ENCODE measurements at regions not wholly inside any gene's neighbourhood (a gene's known extent, or its start where the extent isn't known, plus 50 kb on each side); places are given as distances from the start of the nearest gene placed in this dataset.

DNA sequence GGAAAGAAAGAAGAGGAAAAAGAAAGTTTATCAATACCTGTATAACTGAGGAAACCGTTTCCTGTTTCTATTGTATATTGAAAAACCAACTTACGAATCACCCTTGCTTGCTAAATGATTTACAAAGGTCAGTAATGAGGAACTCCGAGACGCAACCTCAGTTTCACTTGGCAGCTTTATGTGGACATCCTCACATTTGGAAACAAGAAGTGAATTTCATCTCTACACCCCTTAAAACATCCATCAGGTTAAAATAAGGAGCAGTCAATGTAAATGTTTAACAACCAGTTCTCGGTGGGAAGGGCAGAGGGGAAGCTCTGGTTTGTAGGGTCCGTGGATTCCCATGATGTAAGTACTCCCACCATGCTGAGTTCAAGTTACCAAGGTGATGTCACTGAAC is 481.7 kb upstream of the RUNX1 start:
- H3K27ac ChIP-seq (ENCODE audit: low read length), result no peak overlapping the region
- ChIA-PET POLR2A (no interaction called here), CTCF (no interaction called here)
- H3K4me3 ChIP-seq (ENCODE audit: low read depth in 2 of 2, low read length in 2 of 2), result no peak overlapping the region
- ATAC-seq, result no peak
- in situ Hi-C loops (cut with HindIII; ENCODE audit: low pct_unique_long_range_greater_than_20kb, low sequenced_read_pairs), result no loop called here
- H3K4me1 ChIP-seq (ENCODE audit: control insufficient read depth, insufficient read depth, low read length), result no peaks in the 10 kb centered on the region
- H3K36me3 ChIP-seq (ENCODE audit: control insufficient read depth, insufficient read depth, low read length), result no peaks in the 10 kb centered on the region
- intact Hi-C loops (cut with micrococcal nuclease; ENCODE audit: unreplicated experiment), result no loop called here
- no peaks in the 10 kb centered on the region; the same call in 1 of the 2 replicates for H3K27me3 ChIP-seq (ENCODE audit: control insufficient read depth, insufficient read depth, low read length)
- DNase-seq (ENCODE audit: low read depth, low spot score), result no peak
- no peaks in the 10 kb centered on the region for H3K9me3 ChIP-seq (ENCODE audit: control insufficient read depth, insufficient read depth, low read depth, low read length)
- BruUV-seq (replicated peaks), result no TSS peak
- TF ChIP-seq, protein P1, sequence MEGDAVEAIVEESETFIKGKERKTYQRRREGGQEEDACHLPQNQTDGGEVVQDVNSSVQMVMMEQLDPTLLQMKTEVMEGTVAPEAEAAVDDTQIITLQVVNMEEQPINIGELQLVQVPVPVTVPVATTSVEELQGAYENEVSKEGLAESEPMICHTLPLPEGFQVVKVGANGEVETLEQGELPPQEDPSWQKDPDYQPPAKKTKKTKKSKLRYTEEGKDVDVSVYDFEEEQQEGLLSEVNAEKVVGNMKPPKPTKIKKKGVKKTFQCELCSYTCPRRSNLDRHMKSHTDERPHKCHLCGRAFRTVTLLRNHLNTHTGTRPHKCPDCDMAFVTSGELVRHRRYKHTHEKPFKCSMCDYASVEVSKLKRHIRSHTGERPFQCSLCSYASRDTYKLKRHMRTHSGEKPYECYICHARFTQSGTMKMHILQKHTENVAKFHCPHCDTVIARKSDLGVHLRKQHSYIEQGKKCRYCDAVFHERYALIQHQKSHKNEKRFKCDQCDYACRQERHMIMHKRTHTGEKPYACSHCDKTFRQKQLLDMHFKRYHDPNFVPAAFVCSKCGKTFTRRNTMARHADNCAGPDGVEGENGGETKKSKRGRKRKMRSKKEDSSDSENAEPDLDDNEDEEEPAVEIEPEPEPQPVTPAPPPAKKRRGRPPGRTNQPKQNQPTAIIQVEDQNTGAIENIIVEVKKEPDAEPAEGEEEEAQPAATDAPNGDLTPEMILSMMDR (IDR thresholded peaks at IDR 0.05), result no peak
- TF ChIP-seq, protein P2, sequence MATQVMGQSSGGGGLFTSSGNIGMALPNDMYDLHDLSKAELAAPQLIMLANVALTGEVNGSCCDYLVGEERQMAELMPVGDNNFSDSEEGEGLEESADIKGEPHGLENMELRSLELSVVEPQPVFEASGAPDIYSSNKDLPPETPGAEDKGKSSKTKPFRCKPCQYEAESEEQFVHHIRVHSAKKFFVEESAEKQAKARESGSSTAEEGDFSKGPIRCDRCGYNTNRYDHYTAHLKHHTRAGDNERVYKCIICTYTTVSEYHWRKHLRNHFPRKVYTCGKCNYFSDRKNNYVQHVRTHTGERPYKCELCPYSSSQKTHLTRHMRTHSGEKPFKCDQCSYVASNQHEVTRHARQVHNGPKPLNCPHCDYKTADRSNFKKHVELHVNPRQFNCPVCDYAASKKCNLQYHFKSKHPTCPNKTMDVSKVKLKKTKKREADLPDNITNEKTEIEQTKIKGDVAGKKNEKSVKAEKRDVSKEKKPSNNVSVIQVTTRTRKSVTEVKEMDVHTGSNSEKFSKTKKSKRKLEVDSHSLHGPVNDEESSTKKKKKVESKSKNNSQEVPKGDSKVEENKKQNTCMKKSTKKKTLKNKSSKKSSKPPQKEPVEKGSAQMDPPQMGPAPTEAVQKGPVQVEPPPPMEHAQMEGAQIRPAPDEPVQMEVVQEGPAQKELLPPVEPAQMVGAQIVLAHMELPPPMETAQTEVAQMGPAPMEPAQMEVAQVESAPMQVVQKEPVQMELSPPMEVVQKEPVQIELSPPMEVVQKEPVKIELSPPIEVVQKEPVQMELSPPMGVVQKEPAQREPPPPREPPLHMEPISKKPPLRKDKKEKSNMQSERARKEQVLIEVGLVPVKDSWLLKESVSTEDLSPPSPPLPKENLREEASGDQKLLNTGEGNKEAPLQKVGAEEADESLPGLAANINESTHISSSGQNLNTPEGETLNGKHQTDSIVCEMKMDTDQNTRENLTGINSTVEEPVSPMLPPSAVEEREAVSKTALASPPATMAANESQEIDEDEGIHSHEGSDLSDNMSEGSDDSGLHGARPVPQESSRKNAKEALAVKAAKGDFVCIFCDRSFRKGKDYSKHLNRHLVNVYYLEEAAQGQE (IDR thresholded peaks at IDR 0.05; ENCODE audit: insufficient read depth in 1 of 2, low read depth in 2 of 2, low read length in 1 of 2), result no peak
- TF ChIP-seq TCF7L2 (IDR thresholded peaks at IDR 0.05; ENCODE audit: low read depth, low read length) (no peak), POLR2AphosphoS5 (IDR thresholded peaks at IDR 0.05; ENCODE audit: low read depth, low read length) (no peak), SIN3A (IDR thresholded peaks at IDR 0.05; ENCODE audit: borderline replicate concordance, insufficient read depth, low read depth, low read length) (no peak)

DNA sequence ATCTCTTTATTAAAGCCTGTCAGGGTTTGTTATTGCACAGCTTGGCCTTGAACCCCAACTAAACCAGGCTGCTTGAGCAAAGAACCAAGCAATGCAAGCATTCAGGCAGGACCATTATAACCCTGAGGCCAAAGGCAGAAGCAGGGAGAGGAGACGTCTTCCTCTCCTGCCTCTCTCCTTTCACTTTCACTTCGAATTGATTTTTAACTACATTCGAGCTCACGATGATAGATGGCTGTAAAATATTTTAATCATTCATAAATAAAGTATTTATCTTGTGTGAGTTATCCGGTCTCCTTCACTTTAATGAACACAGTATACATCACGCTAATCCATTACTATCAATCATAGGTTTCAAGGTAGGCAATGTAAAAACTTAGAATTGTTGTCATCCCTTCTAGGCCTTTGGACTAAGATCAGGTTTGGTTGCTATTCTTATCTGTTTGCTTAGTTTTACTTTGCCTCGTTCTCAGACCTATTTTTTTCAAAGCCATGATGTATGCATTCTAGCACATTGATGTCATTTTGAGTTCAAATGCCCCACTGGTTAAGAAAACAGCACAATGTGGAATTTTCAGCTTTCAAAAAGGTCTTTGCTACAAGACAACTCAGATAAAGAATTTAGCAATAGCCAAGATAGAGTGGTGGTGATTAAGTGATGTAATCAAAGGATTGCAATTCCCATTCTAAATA is 480.2 kb upstream of the RUNX1 start:
- CTCF ChIA-PET, result no interaction called here
- no TSS peak for BruUV-seq (replicated peaks)
- TF ChIP-seq TCF7L2 (IDR thresholded peaks at IDR 0.05; ENCODE audit: low read depth, low read length) (no peak), SIN3A (IDR thresholded peaks at IDR 0.05; ENCODE audit: borderline replicate concordance, insufficient read depth, low read depth, low read length) (no peak), POLR2AphosphoS5 (IDR thresholded peaks at IDR 0.05; ENCODE audit: low read depth, low read length) (no peak)
- TF ChIP-seq, protein P2 (IDR thresholded peaks at IDR 0.05; ENCODE audit: insufficient read depth in 1 of 2, low read depth in 2 of 2, low read length in 1 of 2), result no peak
- TF ChIP-seq, protein P1 (IDR thresholded peaks at IDR 0.05), result no peak
- in situ Hi-C loops (cut with HindIII; ENCODE audit: low pct_unique_long_range_greater_than_20kb, low sequenced_read_pairs) (no loop called here), intact Hi-C loops (cut with micrococcal nuclease; ENCODE audit: unreplicated experiment) (no loop called here)
- Histone ChIP-seq H3K27ac (ENCODE audit: low read length) (no peak overlapping the region), H3K9me3 (ENCODE audit: control insufficient read depth, insufficient read depth, low read depth, low read length) (no peaks in the 10 kb centered on the region), H3K27me3 (ENCODE audit: control insufficient read depth, insufficient read depth, low read length) (no peaks in the 10 kb centered on the region; the same call in 1 of the 2 replicates), H3K4me1 (ENCODE audit: control insufficient read depth, insufficient read depth, low read length) (no peaks in the 10 kb centered on the region), H3K36me3 (ENCODE audit: control insufficient read depth, insufficient read depth, low read length) (no peaks in the 10 kb centered on the region), H3K4me3 (ENCODE audit: low read depth in 2 of 2, low read length in 2 of 2) (peak overlapping the region; percentile 34 to 60)
- ATAC-seq, result no peak
- POLR2A ChIA-PET, result interaction anchor here (0.6 kb wide), 1 partner anchor 39 kb away, joined by 3 read pairs; no protein-coding TSS in a partner anchor
- no peak for DNase-seq (ENCODE audit: low read depth, low spot score)
